ENCODE measurements at regions not wholly inside any gene's neighbourhood (a gene's known extent, or its start where the extent isn't known, plus 50 kb on each side); places are given as distances from the start of the nearest gene placed in this dataset.

GRCh38 chr6:112439010-112439409 lies 91.9 kb downstream of the RFPL4B start:
- CTCF ChIA-PET: no interaction called here
- H3K4me2 ChIP-seq (ENCODE audit: insufficient read depth, low read length): no peak overlapping the region
- no peak for FAIRE-seq
- H4K20me1 ChIP-seq (replicated peaks; ENCODE audit: control insufficient read depth, extremely low read depth, insufficient read depth, low read length): no peaks in the 10 kb centered on the region
- DNase-seq (ENCODE audit: low read depth, low spot score): no peak
- H3K27ac ChIP-seq (ENCODE audit: insufficient read depth, low read depth, low read length): no peak overlapping the region
- no TSS peak for BruUV-seq (replicated peaks)
- H2AFZ ChIP-seq (ENCODE audit: low read depth, low read length): no peak overlapping the region
- no peaks in the 10 kb centered on the region for H3K27me3 ChIP-seq (ENCODE audit: control insufficient read depth in 2 of 2, insufficient read depth in 2 of 2, low read length in 2 of 2)
- H3K36me3 ChIP-seq (ENCODE audit: control insufficient read depth in 2 of 2, extremely low read depth in 1 of 2, insufficient read depth in 2 of 2, low read length in 2 of 2): no peaks in the 10 kb centered on the region
- H3K79me2 ChIP-seq (ENCODE audit: control insufficient read depth, insufficient read depth, low read length): no peaks in the 10 kb centered on the region
- dilution Hi-C loops (cut with MboI; ENCODE audit: extremely low pct_ligation_motif_present, low sequenced_read_pairs) (no loop called here), intact Hi-C loops (cut with micrococcal nuclease) (no loop called here)
- no peaks in the 10 kb centered on the region for H3K9me1 ChIP-seq (replicated peaks; ENCODE audit: control insufficient read depth, extremely low read depth, insufficient read depth, low read length)
- no peak for TF ChIP-seq MAX (IDR thresholded peaks at IDR 0.05; ENCODE audit: insufficient read depth, insufficient read length)
- TF ChIP-seq POLR2AphosphoS5 (IDR thresholded peaks at IDR 0.05; ENCODE audit: insufficient read depth, low read depth, low read length): no peak
- no peak for TF ChIP-seq EZH2 (IDR thresholded peaks at IDR 0.05; ENCODE audit: borderline replicate concordance, low read depth, low read length, severe bottlenecking)
- TF ChIP-seq FOS (IDR thresholded peaks at IDR 0.05; ENCODE audit: borderline replicate concordance, insufficient read depth, low read length): no peak
- TF ChIP-seq CTCF (IDR thresholded peaks at IDR 0.05; ENCODE audit: extremely low read depth in 1 of 2, insufficient read depth in 1 of 2, low read depth in 1 of 2, low read length in 2 of 2): no peak
- no peak for TF ChIP-seq MYC (IDR thresholded peaks at IDR 0.05; ENCODE audit: low read depth, low read length)
- TF ChIP-seq POLR2A (IDR thresholded peaks at IDR 0.05; ENCODE audit: low read depth, low read length): no peak
- POLR2A ChIA-PET: no interaction called here
- no peaks in the 10 kb centered on the region for H3K9me3 ChIP-seq (replicated peaks; ENCODE audit: control insufficient read depth, insufficient read depth, low read length)
- H3K4me3 ChIP-seq (replicated peaks in 1 of 3; ENCODE audit: insufficient read depth in 1 of 3, low read depth in 1 of 3, low read length in 3 of 3): no peak overlapping the region
- no peak overlapping the region for H3K9ac ChIP-seq (replicated peaks; ENCODE audit: extremely low read depth, insufficient read depth, low read length)
- no peaks in the 10 kb centered on the region for H3K4me1 ChIP-seq (ENCODE audit: control insufficient read depth, extremely low read depth, insufficient read depth, low read length)

- intact Hi-C loops (cut with micrococcal nuclease) (no loop called here), dilution Hi-C loops (cut with MboI; ENCODE audit: extremely low pct_ligation_motif_present, low sequenced_read_pairs) (no loop called here)
- no peaks in the 10 kb centered on the region for H3K9me1 ChIP-seq (replicated peaks; ENCODE audit: control insufficient read depth, extremely low read depth, insufficient read depth, low read length)
- H2AFZ ChIP-seq (ENCODE audit: low read depth, low read length): no peak overlapping the region
- POLR2A ChIA-PET: no interaction called here
- H3K4me3 ChIP-seq (replicated peaks in 1 of 3; ENCODE audit: insufficient read depth in 1 of 3, low read depth in 1 of 3, low read length in 3 of 3): no peak overlapping the region
- no peaks in the 10 kb centered on the region for H3K27me3 ChIP-seq (ENCODE audit: control insufficient read depth in 2 of 2, insufficient read depth in 2 of 2, low read length in 2 of 2)
- no peak for FAIRE-seq
- H3K27ac ChIP-seq (ENCODE audit: insufficient read depth, low read depth, low read length): no peak overlapping the region
- BruUV-seq (replicated peaks): no TSS peak
- H3K4me2 ChIP-seq (ENCODE audit: insufficient read depth, low read length): no peak overlapping the region
- no peaks in the 10 kb centered on the region for H3K9me3 ChIP-seq (replicated peaks; ENCODE audit: control insufficient read depth, insufficient read depth, low read length)
- no peaks in the 10 kb centered on the region for H3K4me1 ChIP-seq (ENCODE audit: control insufficient read depth, extremely low read depth, insufficient read depth, low read length)
- TF ChIP-seq MAX (IDR thresholded peaks at IDR 0.05; ENCODE audit: insufficient read depth, insufficient read length): no peak
- TF ChIP-seq FOS (IDR thresholded peaks at IDR 0.05; ENCODE audit: borderline replicate concordance, insufficient read depth, low read length): no peak
- TF ChIP-seq CTCF (IDR thresholded peaks at IDR 0.05; ENCODE audit: extremely low read depth in 1 of 2, insufficient read depth in 1 of 2, low read depth in 1 of 2, low read length in 2 of 2): no peak
- TF ChIP-seq POLR2A (IDR thresholded peaks at IDR 0.05; ENCODE audit: low read depth, low read length): no peak
- TF ChIP-seq JUN (IDR thresholded peaks at IDR 0.05; ENCODE audit: borderline replicate concordance, insufficient read depth, insufficient read length, low read depth): no peak
- no peak for TF ChIP-seq GATA2 (IDR thresholded peaks at IDR 0.05; ENCODE audit: insufficient read depth, insufficient read length, low read depth, low read length)
- no peak for TF ChIP-seq EZH2 (IDR thresholded peaks at IDR 0.05; ENCODE audit: borderline replicate concordance, low read depth, low read length, severe bottlenecking)
- no peak for TF ChIP-seq POLR2AphosphoS5 (IDR thresholded peaks at IDR 0.05; ENCODE audit: insufficient read depth, low read depth, low read length)
- no peak for TF ChIP-seq MYC (IDR thresholded peaks at IDR 0.05; ENCODE audit: low read depth, low read length)
- no peaks in the 10 kb centered on the region for H3K36me3 ChIP-seq (ENCODE audit: control insufficient read depth in 2 of 2, extremely low read depth in 1 of 2, insufficient read depth in 2 of 2, low read length in 2 of 2)
- no peaks in the 10 kb centered on the region for H4K20me1 ChIP-seq (replicated peaks; ENCODE audit: control insufficient read depth, extremely low read depth, insufficient read depth, low read length)
- no peaks in the 10 kb centered on the region for H3K79me2 ChIP-seq (ENCODE audit: control insufficient read depth, insufficient read depth, low read length)
- no peak for DNase-seq (ENCODE audit: low read depth, low spot score)
- no peak overlapping the region for H3K9ac ChIP-seq (replicated peaks; ENCODE audit: extremely low read depth, insufficient read depth, low read length)
- CTCF ChIA-PET: no interaction called here
These were observed 92.3 kb downstream of the RFPL4B start for GRCh38 chr6:112439432-112439831.

Measured in endothelial cell of umbilical vein (primary cell).